ENCODE measurements at regions not wholly inside any gene's neighbourhood (a gene's known extent, or its start where the extent isn't known, plus 50 kb on each side); places are given as distances from the start of the nearest gene placed in this dataset.

DNA sequence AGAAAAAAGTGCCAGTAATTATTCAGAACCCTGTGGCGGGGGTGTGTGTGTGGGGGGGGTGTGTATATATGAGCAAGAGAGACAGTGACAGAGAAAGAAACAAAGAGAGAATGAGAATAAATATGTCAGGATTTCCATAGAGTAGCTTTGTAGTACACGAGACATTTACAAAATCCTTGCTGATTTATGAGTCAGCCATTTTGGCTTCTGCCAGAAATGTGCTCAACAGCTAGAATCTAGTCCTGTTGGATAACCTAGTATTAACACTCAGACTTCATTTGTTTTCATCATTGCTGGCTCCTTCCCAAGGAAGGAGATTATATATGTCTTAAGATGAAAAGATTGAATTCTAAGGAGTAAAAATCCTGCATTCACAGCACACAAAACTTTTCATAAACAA lies 140.5 kb upstream of the HNRNPA3 start:
- Histone ChIP-seq H3K4me3 (ENCODE audit: low read length) (no peak overlapping the region), H3K4me1 (ENCODE audit: control insufficient read depth, insufficient read depth, low read length) (no peaks in the 10 kb centered on the region), H3K9ac (ENCODE audit: low read length) (no peak overlapping the region), H3K27me3 (ENCODE audit: control insufficient read depth, insufficient read depth, low read length) (peaks cover 2% of the 10 kb centered on the region), H3K36me3 (ENCODE audit: control insufficient read depth, insufficient read depth, low read length) (no peaks in the 10 kb centered on the region), H3K9me3 (ENCODE audit: control insufficient read depth, low read length) (no peaks in the 10 kb centered on the region)

DNA sequence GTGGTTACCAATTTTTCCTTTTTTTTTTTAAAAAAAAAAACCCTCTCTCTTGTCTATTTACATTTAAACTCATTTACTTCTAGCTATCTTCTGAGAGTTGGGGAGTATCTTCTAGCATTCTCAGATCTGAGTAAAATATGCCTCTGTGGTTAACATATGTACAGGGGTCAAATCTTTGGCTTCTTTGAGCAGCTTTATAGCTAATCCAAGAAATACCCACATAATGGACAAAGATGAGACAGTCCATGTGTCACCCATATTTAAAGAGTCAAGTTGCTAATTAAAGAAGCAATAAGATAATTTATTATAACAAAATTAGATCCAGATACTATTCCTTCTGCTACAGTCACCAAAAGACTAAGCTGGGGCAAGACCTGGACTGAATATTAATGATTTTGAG lies 139.0 kb upstream of the HNRNPA3 start:
- Histone ChIP-seq H3K27me3 (ENCODE audit: control insufficient read depth, insufficient read depth, low read length) (peaks cover 2% of the 10 kb centered on the region), H3K9me3 (ENCODE audit: control insufficient read depth, low read length) (no peaks in the 10 kb centered on the region), H3K9ac (ENCODE audit: low read length) (no peak overlapping the region), H3K4me1 (ENCODE audit: control insufficient read depth, insufficient read depth, low read length) (no peaks in the 10 kb centered on the region), H3K36me3 (ENCODE audit: control insufficient read depth, insufficient read depth, low read length) (no peaks in the 10 kb centered on the region), H3K4me3 (ENCODE audit: low read length) (no peak overlapping the region)

DNA sequence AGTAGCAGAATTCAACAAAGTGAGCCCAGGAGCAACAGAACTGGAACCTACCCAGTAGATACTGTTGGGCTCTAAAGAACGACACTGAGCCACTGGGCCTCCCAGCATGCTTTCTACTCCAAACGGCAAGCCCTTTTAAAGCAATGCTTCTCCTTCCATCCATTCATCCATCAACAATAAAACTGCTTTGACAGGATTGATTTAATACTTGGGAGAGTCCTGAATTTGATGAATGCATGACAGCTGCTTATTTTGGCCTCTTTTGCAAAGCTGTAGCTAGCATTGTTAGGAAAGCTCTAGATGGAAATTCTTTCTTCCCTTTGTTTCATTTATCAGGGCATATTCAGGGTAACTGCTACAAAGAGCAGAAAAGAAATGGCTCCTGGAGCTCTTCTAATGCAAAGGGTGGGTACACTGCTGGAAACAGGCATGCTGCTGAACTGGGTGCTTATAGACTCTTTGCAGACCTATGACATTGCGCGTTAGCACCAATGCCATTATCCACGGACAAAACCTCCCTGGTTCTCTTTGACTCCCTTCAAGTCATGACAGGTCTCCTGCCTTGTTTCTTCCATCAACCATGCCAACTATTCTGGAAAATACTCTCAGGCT lies 138.4 kb upstream of the HNRNPA3 start:
- peaks cover 2% of the 10 kb centered on the region for H3K27me3 ChIP-seq (ENCODE audit: control insufficient read depth, insufficient read depth, low read length)
- no peaks in the 10 kb centered on the region for H3K4me1 ChIP-seq (ENCODE audit: control insufficient read depth, insufficient read depth, low read length)
- H3K9me3 ChIP-seq (ENCODE audit: control insufficient read depth, low read length), result no peaks in the 10 kb centered on the region
- H3K4me3 ChIP-seq (ENCODE audit: low read length), result no peak overlapping the region
- H3K9ac ChIP-seq (ENCODE audit: low read length), result no peak overlapping the region
- H3K36me3 ChIP-seq (ENCODE audit: control insufficient read depth, insufficient read depth, low read length), result no peaks in the 10 kb centered on the region

- Histone ChIP-seq H3K4me3 (ENCODE audit: low read length) (no peak overlapping the region), H3K9ac (ENCODE audit: low read length) (no peak overlapping the region), H3K27me3 (ENCODE audit: control insufficient read depth, insufficient read depth, low read length) (peaks cover 2% of the 10 kb centered on the region), H3K9me3 (ENCODE audit: control insufficient read depth, low read length) (no peaks in the 10 kb centered on the region), H3K4me1 (ENCODE audit: control insufficient read depth, insufficient read depth, low read length) (no peaks in the 10 kb centered on the region), H3K36me3 (ENCODE audit: control insufficient read depth, insufficient read depth, low read length) (no peaks in the 10 kb centered on the region)
Measured at GRCh38 chr2:177075254-177075653, 137.3 kb upstream of the HNRNPA3 start.

DNA sequence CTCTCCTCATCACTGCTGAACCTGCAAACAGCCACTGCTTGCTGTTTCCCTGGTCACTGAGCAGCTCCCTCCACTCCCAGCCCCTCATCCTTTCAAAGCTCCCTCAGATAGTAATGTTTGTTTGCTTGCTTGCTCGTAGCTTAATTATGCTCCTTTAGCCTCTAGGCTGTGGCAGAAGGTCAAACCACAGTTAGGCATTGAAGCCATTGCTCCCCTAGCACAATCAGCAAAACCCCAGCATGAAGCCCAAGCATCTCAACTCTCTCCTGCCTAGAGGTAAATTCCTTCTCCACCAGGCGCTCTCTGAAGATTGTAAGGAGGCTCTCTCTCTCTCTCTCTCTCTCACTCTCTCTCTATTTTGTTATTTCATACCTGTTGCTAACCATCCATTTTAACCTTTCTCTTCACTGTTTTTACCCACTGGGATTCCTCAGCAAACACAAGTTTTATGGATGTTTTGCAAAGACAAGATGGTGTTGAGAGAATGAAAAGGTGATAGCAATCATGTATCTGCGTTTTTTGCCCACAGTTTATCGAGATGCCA lies 135.9 kb upstream of the HNRNPA3 start:
- Histone ChIP-seq H3K9me3 (ENCODE audit: control insufficient read depth, low read length) (no peaks in the 10 kb centered on the region), H3K9ac (ENCODE audit: low read length) (no peak overlapping the region), H3K4me1 (ENCODE audit: control insufficient read depth, insufficient read depth, low read length) (no peaks in the 10 kb centered on the region), H3K4me3 (ENCODE audit: low read length) (no peak overlapping the region), H3K27me3 (ENCODE audit: control insufficient read depth, insufficient read depth, low read length) (peaks cover 2% of the 10 kb centered on the region), H3K36me3 (ENCODE audit: control insufficient read depth, insufficient read depth, low read length) (no peaks in the 10 kb centered on the region)

DNA sequence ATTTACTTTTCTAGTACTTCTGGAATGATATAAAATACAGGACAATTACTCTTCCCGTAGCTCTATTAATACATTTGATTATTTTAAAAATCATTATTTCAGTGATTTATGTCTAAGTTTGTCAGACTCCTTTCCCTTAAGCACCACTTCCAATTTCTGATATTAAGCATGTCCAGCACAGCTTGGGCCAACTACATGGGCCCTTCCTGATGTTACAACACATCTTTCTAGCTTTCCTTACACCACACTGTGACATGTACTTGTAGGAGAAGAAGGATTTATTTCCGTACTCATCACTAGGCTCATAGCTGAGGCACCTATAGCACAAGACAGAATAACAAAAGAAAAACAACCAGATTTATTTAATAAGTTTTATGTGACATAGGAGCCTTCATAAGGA lies 134.8 kb upstream of the HNRNPA3 start:
- Histone ChIP-seq H3K9me3 (ENCODE audit: control insufficient read depth, low read length) (no peaks in the 10 kb centered on the region), H3K9ac (ENCODE audit: low read length) (no peak overlapping the region), H3K27me3 (ENCODE audit: control insufficient read depth, insufficient read depth, low read length) (peaks cover 2% of the 10 kb centered on the region), H3K36me3 (ENCODE audit: control insufficient read depth, insufficient read depth, low read length) (no peaks in the 10 kb centered on the region), H3K4me3 (ENCODE audit: low read length) (no peak overlapping the region), H3K4me1 (ENCODE audit: control insufficient read depth, insufficient read depth, low read length) (no peaks in the 10 kb centered on the region)

DNA sequence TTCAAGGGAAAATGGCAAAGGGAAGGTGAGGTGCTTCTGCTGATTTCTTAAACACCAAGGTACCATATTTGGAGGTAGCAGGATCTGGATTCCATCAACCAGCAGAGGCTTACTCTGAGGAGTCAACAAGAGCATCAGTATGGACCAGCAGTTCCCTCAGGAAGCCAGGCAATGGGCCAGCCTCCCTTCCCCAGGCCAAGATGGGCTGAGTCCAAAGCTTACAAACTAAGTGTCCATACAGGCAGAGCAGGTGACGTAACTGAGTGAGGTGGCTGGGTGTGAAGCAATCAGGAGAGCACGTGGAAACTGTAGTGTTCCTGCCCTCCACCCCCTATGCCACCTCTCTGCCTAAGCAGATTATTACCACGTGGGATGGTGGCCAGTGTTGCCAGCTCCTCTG lies 134.2 kb upstream of the HNRNPA3 start:
- no peak overlapping the region for H3K4me3 ChIP-seq (ENCODE audit: low read length)
- no peak overlapping the region for H3K9ac ChIP-seq (ENCODE audit: low read length)
- no peaks in the 10 kb centered on the region for H3K36me3 ChIP-seq (ENCODE audit: control insufficient read depth, insufficient read depth, low read length)
- H3K9me3 ChIP-seq (ENCODE audit: control insufficient read depth, low read length), result no peaks in the 10 kb centered on the region
- peaks cover 2% of the 10 kb centered on the region for H3K27me3 ChIP-seq (ENCODE audit: control insufficient read depth, insufficient read depth, low read length)
- H3K4me1 ChIP-seq (ENCODE audit: control insufficient read depth, insufficient read depth, low read length), result no peaks in the 10 kb centered on the region

- Histone ChIP-seq H3K4me1 (ENCODE audit: control insufficient read depth, insufficient read depth, low read length) (no peaks in the 10 kb centered on the region), H3K36me3 (ENCODE audit: control insufficient read depth, insufficient read depth, low read length) (no peaks in the 10 kb centered on the region), H3K9me3 (ENCODE audit: control insufficient read depth, low read length) (no peaks in the 10 kb centered on the region), H3K27me3 (ENCODE audit: control insufficient read depth, insufficient read depth, low read length) (peaks cover 2% of the 10 kb centered on the region), H3K9ac (ENCODE audit: low read length) (no peak overlapping the region), H3K4me3 (ENCODE audit: low read length) (no peak overlapping the region)
Measured at GRCh38 chr2:177078855-177079254, 133.7 kb upstream of the HNRNPA3 start.

GRCh38 chr2:177080746-177081284 lies 131.8 kb upstream of the HNRNPA3 start:
- Histone ChIP-seq H3K27me3 (ENCODE audit: control insufficient read depth, insufficient read depth, low read length) (peaks cover 2% of the 10 kb centered on the region), H3K4me1 (ENCODE audit: control insufficient read depth, insufficient read depth, low read length) (no peaks in the 10 kb centered on the region), H3K9ac (ENCODE audit: low read length) (no peak overlapping the region), H3K9me3 (ENCODE audit: control insufficient read depth, low read length) (no peaks in the 10 kb centered on the region), H3K36me3 (ENCODE audit: control insufficient read depth, insufficient read depth, low read length) (no peaks in the 10 kb centered on the region), H3K4me3 (ENCODE audit: low read length) (no peak overlapping the region)

- Histone ChIP-seq H3K4me1 (ENCODE audit: control insufficient read depth, insufficient read depth, low read length) (no peaks in the 10 kb centered on the region), H3K27me3 (ENCODE audit: control insufficient read depth, insufficient read depth, low read length) (no peaks in the 10 kb centered on the region), H3K4me3 (ENCODE audit: low read length) (no peak overlapping the region), H3K36me3 (ENCODE audit: control insufficient read depth, insufficient read depth, low read length) (no peaks in the 10 kb centered on the region), H3K9me3 (ENCODE audit: control insufficient read depth, low read length) (no peaks in the 10 kb centered on the region), H3K9ac (ENCODE audit: low read length) (no peak overlapping the region)
Measured at GRCh38 chr2:177084607-177085006, 128.0 kb upstream of the HNRNPA3 start.

DNA sequence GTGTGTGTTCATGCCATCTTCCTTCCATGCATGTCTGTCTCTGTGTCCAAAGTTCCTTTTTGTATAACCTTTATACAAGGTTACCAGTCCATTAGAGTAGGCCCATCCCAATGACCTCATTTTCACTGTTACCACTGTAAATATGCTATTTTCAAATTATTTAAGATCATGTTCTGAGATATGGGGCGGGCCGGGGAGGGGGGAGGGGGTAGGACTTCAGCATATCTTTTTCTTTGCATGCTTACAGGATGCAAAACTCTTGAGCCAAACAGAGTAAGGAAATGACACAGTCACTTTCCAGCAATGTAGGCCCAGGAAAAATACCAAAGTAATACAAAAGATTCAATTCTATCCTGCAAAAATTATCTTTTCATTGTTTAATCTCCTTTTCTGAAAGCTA lies 124.1 kb upstream of the HNRNPA3 start:
- Histone ChIP-seq H3K4me3 (ENCODE audit: low read length) (no peak overlapping the region), H3K36me3 (ENCODE audit: control insufficient read depth, insufficient read depth, low read length) (no peaks in the 10 kb centered on the region), H3K9me3 (ENCODE audit: control insufficient read depth, low read length) (no peaks in the 10 kb centered on the region), H3K4me1 (ENCODE audit: control insufficient read depth, insufficient read depth, low read length) (no peaks in the 10 kb centered on the region), H3K9ac (ENCODE audit: low read length) (no peak overlapping the region), H3K27me3 (ENCODE audit: control insufficient read depth, insufficient read depth, low read length) (no peaks in the 10 kb centered on the region)

GRCh38 chr2:177090967-177091366 lies 121.6 kb upstream of the HNRNPA3 start:
- Histone ChIP-seq H3K4me1 (ENCODE audit: control insufficient read depth, insufficient read depth, low read length) (no peaks in the 10 kb centered on the region), H3K4me3 (ENCODE audit: low read length) (no peak overlapping the region), H3K9ac (ENCODE audit: low read length) (no peak overlapping the region), H3K27me3 (ENCODE audit: control insufficient read depth, insufficient read depth, low read length) (no peaks in the 10 kb centered on the region), H3K9me3 (ENCODE audit: control insufficient read depth, low read length) (no peaks in the 10 kb centered on the region), H3K36me3 (ENCODE audit: control insufficient read depth, insufficient read depth, low read length) (no peaks in the 10 kb centered on the region)

DNA sequence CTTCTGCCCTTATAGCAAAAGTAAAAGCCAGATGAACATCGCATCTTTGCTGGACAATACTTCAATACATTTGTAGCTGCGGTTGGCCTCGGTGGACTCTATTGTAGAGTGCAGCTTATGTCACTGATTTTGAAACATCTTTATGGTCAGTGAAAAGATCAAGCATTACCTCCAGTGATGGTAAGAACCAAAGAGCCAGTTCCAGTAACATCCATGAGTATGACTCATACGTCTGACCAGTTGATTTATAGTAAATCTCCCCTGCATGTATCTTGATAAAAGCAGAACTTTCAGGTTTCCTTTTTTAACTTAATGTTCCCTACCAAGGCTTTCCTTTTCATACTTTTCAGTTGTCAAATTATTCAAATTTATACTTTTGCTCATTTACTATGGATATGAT lies 119.2 kb upstream of the HNRNPA3 start:
- Histone ChIP-seq H3K27me3 (ENCODE audit: control insufficient read depth, insufficient read depth, low read length) (no peaks in the 10 kb centered on the region), H3K9ac (ENCODE audit: low read length) (no peak overlapping the region), H3K9me3 (ENCODE audit: control insufficient read depth, low read length) (no peaks in the 10 kb centered on the region), H3K4me3 (ENCODE audit: low read length) (no peak overlapping the region), H3K4me1 (ENCODE audit: control insufficient read depth, insufficient read depth, low read length) (no peaks in the 10 kb centered on the region), H3K36me3 (ENCODE audit: control insufficient read depth, insufficient read depth, low read length) (no peaks in the 10 kb centered on the region)

Measured in mucosa of stomach (tissue), 1 donor.